Glomerular visceral epithelial cell (primary cell): ENCODE measurements at regions not wholly inside any gene's neighbourhood (a gene's known extent, or its start where the extent isn't known, plus 50 kb on each side); places are given as distances from the start of the nearest gene placed in this dataset.

Source experiments
- DNase-seq: peaks from one replicate; pipeline ENCODE4 v3.0.0-alpha.2; 2016; ENCODE audit errors: extremely low spot score

DNA sequence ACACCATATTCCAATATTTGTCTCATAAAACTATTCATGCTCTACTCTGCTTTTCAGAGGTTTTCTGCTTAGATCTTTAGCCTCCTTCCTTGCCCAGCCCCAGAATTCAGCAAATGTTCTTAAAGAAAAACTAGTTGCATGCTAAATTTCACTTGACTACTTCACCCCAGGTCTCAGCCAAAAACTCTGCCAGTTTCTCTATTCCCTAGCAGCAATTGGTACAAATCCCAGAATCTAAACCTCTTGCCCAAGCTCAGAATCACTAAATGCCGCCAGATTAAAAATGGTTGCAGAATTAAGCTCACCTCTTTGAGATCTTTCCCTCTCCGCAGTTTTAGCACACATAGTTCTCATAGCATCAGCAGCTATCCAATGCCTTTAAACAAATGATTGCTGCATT lies 331.2 kb upstream of the SMARCA2 start:
- no peak for DNase-seq

- DNase-seq: no peak
These were observed 316.2 kb upstream of the SMARCA2 start for GRCh38 chr9:1698991-1699390.

DNA sequence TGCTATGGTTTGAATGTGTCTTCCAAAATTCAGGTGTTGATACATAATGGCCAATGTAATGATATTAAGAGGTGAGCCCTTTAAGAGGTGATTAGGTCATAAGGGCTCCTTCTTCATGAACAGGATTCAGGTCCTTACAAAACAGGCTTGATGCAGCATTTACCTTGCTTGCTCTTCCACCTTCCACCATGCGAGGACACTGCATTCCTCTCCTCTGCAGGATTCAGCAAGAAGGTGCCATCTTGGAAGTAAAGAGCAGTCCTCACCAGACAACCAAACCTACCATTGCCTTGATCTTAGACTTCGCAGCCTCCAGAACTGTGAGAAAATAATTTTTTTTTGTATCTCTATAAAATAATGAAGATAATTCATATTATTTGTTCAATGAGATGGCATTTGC lies 314.0 kb upstream of the SMARCA2 start:
- no peak for DNase-seq

DNA sequence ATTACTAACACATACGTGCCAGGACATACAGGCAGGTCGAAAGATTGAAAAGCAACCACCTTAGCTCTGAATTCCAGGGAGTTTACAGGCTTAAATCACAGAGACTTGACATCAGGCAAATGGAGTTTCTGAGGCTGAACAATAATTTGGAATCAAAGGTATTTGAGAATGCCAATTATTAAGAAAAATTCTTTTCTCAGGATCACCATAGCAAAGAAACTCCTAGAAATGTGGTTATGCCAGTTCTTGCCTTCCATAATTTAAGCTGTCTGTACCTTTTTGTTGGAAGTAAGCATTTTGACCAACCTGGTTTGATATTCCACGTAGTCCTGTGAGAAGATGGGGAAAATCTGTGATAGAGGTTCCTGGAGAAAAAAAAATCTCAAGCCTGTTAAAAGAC lies 312.4 kb upstream of the SMARCA2 start:
- DNase-seq: no peak

- no peak for DNase-seq
These were observed 307.9 kb upstream of the SMARCA2 start for GRCh38 chr9:1707291-1707690.

- no peak for DNase-seq
These were observed 306.9 kb upstream of the SMARCA2 start for GRCh38 chr9:1708219-1708618.

DNA sequence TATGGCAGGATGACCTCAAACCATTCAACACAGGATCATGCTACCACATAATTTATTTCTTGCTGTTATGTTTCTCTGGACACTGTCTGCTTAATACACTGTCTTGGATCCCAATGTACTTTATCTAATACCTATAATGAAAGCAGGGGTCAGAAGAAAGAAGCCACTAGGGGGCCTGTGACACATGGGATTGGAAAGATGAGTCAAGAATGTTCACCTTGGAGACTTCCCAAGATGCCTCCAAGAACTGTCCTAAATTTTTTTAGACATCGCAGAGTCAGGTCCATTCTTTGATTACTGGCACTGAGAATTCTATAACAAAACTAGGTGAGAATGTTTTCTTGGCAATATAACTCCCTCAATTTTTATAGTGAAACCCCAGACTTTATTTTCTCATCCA lies 305.8 kb upstream of the SMARCA2 start:
- DNase-seq: no peak

GRCh38 chr9:1712861-1713450 lies 302.2 kb upstream of the SMARCA2 start:
- no peak for DNase-seq

GRCh38 chr9:1713841-1714240 lies 301.3 kb upstream of the SMARCA2 start:
- DNase-seq: no peak

- DNase-seq: no peak
These were observed 297.3 kb upstream of the SMARCA2 start for GRCh38 chr9:1717882-1718281.

GRCh38 chr9:1718836-1719235 lies 296.3 kb upstream of the SMARCA2 start:
- no peak for DNase-seq

- no peak for DNase-seq
These were observed 294.0 kb upstream of the SMARCA2 start for GRCh38 chr9:1721196-1721595.

DNA sequence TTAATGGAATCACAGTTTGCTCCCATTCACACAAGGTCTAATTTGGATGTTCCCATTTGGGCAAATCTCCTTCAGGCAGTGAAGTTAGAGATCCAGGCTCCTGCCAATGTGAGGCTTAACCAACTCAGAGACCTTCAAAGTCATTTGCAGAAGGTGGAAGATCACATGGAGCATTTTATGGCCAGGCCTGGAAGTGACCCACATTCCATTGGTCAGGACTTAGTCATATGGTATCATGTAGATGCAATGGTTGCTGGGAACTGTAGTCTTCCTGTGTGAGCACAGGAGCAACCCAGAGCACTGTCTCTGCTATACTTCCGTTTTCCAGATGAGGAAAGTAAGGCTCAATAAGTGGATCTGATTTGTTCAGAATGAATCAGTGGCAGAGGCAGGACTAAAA lies 292.7 kb upstream of the SMARCA2 start:
- DNase-seq: no peak

- no peak for DNase-seq
These were observed 291.6 kb upstream of the SMARCA2 start for GRCh38 chr9:1723522-1724015.

GRCh38 chr9:1726993-1727759 lies 288.0 kb upstream of the SMARCA2 start:
- DNase-seq: no peak

DNA sequence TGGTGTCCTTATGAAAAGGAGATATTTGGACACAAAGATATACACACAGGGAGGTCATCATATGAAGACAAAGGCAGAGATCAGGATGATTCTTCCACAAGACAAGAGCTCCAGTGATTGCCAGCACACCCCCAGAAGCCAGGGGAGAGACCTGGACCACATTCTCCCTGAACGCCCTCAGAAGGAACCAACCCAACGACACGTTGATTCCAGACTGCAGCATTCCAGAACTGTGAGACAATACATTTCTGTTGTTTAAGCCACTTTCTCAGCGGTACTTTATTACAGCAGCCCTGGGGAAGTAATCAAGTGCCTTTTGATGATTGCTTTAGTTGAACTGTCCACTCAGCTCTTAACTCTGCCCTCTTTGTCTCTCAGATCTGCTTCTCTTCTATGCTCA lies 285.5 kb upstream of the SMARCA2 start:
- DNase-seq: no peak

GRCh38 chr9:1732670-1733069 lies 282.5 kb upstream of the SMARCA2 start:
- DNase-seq: no peak

DNA sequence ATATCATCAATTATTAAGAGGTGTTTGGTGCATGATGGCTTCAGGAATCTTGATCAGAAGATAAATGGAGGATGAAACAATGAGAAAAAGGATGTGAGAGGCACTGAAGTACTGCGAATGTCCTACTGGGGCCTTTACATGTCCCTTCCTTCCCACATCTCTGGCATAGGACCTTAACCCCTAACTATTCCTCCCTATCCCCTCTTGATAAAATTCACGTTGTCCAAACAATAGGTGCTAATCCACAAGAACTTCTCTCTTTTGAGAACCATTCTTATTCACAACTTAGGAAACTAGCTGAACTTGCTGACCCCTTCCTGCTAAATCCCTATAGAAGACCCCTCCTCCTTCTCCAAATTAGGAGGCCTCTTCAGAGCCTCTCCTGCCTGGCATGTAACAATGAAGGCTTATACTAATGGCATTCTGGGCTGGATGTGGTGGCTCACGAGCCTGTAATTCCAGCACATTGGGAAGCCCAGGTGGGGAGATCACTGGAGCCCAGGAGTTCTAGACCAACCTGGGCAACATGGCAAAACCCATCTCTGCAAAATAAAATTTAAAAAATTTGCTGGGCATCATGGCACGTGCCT lies 276.5 kb upstream of the SMARCA2 start:
- no peak for DNase-seq

DNA sequence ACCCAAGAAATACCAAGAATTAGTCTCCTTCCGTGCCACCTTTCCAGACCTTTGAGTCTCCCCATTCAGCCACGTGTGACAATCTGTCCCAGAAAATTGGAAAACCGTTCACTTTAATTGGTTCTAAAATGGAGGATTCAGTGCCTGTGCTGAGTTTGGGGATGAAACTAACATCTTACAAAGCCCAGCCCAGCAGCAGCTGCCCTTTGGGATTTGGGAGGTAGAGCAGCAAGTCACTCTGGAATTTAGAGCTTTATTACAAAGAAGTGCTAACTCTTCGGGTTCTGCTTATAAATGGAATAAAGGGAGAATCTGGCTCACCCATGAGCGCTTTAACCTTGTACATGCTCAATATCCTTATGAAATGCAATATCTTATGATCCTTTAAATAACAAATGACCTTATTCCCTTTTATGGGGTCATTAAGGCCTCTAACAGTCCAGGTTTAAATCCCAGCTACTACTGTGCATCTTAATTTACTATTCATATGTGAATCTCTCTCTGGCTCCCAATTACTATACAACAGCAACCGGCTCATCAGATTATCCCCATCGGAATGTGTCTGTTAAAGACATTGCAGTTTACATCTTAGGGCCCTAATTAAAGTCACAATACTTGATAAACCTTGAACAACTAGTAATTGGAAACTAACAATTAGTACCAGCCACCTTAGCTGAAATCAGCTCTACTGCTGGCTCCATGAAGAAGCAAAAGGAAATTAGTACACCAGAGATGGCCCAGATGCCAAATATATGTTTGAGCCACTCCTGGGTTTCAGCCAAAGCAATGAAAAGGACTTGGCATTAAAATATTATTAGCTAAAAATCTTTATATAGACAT lies 271.8 kb upstream of the SMARCA2 start:
- DNase-seq: no peak

DNA sequence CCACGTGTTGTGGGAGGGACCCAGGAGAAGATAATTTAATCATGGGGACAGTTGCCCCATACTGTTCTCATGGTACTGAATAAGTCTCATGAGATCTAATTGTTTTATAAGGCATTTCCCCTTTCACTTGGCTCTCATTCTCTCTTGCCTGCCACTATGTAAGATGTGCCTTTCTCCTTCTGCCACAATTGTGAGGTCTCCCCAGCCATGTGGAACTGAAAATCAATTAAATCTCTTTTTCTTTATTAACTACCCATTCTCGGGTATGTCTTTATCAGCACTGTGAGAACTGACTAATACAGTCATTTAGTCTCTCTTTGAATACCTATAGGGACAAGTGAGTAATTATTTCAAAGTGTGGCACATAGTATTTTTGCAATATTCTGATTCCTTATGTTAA lies 269.2 kb upstream of the SMARCA2 start:
- no peak for DNase-seq

- DNase-seq: no peak
These were observed 267.7 kb upstream of the SMARCA2 start for GRCh38 chr9:1747417-1747967.

GRCh38 chr9:1748407-1748806 lies 266.7 kb upstream of the SMARCA2 start:
- no peak for DNase-seq
